ENCODE measurements at regions not wholly inside any gene's neighbourhood (a gene's known extent, or its start where the extent isn't known, plus 50 kb on each side); places are given as distances from the start of the nearest gene placed in this dataset.

GRCh38 chr2:122072666-122073065 is 317.2 kb downstream of the TSN start:
- H2BK12ac ChIP-seq (ENCODE audit: low read depth, low read length) = no peak overlapping the region
- H3K56ac ChIP-seq (replicated peaks; ENCODE audit: insufficient read length, low read depth, low read length) = no peak overlapping the region
- H3K4me1 ChIP-seq (replicated peaks in 1 of 4; ENCODE audit: control insufficient read depth in 3 of 4, insufficient read depth in 4 of 4, low read length in 3 of 4) = no peaks in the 10 kb centered on the region
- no peak overlapping the region for H3K4ac ChIP-seq (replicated peaks; ENCODE audit: insufficient read length, low read depth, low read length)
- H4K20me1 ChIP-seq (replicated peaks in 1 of 2; ENCODE audit: control insufficient read depth in 1 of 2, insufficient read depth in 2 of 2, low read length in 2 of 2) = no peaks in the 10 kb centered on the region
- WGBS, 2 experiments (ENCODE audit: extremely low coverage in 1 of 2, insufficient coverage in 1 of 2, insufficient read length in 1 of 2, insufficient replicate concordance in 2 of 2, low coverage in 1 of 2, low lambda C conversion rate in 2 of 2, missing lambda C conversion rate in 1 of 2) = 93% methylated on average over 4 of the region's 4 CpGs; no CpG with 5 or more reads in 1 of the 2 experiments
- H2BK20ac ChIP-seq (ENCODE audit: low read length) = no peak overlapping the region
- ChIA-PET POLR2A (ENCODE audit: partially characterized antibody) (no interaction called here), CTCF (ENCODE audit: partially characterized antibody) (no interaction called here)
- no peaks in the 10 kb centered on the region for H3K36me3 ChIP-seq (ENCODE audit: control insufficient read depth in 2 of 4, insufficient read depth in 4 of 4, low read length in 3 of 4)
- H3K23ac ChIP-seq (ENCODE audit: insufficient read length) = no peak overlapping the region
- H3K4me3 ChIP-seq (ENCODE audit: extremely low read depth in 1 of 4, insufficient read depth in 2 of 4, low read depth in 3 of 4, low read length in 4 of 4) = no peak overlapping the region
- no peaks in the 10 kb centered on the region for H3K9me3 ChIP-seq (ENCODE audit: insufficient read depth in 2 of 2, low read depth in 1 of 2, low read length in 1 of 2)
- H4K91ac ChIP-seq (replicated peaks; ENCODE audit: insufficient read length, low read length) = no peak overlapping the region
- FAIRE-seq (no peak), DNase-seq (ENCODE audit: low read depth in 1 of 2, low spot score in 2 of 2) (no peak)
- no peak overlapping the region for H3K9ac ChIP-seq (replicated peaks in 1 of 4; ENCODE audit: extremely low read depth in 1 of 4, low read depth in 3 of 4, low read length in 3 of 4)
- no peaks in the 10 kb centered on the region for H3K23me2 ChIP-seq (ENCODE audit: low read depth, low read length)
- H2BK120ac ChIP-seq (replicated peaks; ENCODE audit: low read depth, low read length) = no peak overlapping the region
- H2AK5ac ChIP-seq (ENCODE audit: low read depth, low read length) = no peak overlapping the region
- TF ChIP-seq BACH1 (IDR thresholded peaks at IDR 0.05; ENCODE audit: low read length) = no peak
- TF ChIP-seq MAX (IDR thresholded peaks at IDR 0.05) = no peak
- TF ChIP-seq, protein P1, sequence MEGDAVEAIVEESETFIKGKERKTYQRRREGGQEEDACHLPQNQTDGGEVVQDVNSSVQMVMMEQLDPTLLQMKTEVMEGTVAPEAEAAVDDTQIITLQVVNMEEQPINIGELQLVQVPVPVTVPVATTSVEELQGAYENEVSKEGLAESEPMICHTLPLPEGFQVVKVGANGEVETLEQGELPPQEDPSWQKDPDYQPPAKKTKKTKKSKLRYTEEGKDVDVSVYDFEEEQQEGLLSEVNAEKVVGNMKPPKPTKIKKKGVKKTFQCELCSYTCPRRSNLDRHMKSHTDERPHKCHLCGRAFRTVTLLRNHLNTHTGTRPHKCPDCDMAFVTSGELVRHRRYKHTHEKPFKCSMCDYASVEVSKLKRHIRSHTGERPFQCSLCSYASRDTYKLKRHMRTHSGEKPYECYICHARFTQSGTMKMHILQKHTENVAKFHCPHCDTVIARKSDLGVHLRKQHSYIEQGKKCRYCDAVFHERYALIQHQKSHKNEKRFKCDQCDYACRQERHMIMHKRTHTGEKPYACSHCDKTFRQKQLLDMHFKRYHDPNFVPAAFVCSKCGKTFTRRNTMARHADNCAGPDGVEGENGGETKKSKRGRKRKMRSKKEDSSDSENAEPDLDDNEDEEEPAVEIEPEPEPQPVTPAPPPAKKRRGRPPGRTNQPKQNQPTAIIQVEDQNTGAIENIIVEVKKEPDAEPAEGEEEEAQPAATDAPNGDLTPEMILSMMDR (IDR thresholded peaks at IDR 0.05; ENCODE audit: control extremely low read depth in 1 of 3, insufficient read depth in 1 of 3, low read depth in 1 of 3, low read length in 3 of 3) = no peak
- TF ChIP-seq E2F6 (IDR thresholded peaks at IDR 0.05) = no peak
- TF ChIP-seq SP2 (IDR thresholded peaks at IDR 0.05; ENCODE audit: low read length) = no peak
- TF ChIP-seq NRF1 (IDR thresholded peaks at IDR 0.05; ENCODE audit: low read depth, low read length) = no peak
- no peak overlapping the region for H2BK5ac ChIP-seq (ENCODE audit: low read depth, low read length)
- H3K4me2 ChIP-seq (ENCODE audit: insufficient read depth in 1 of 2, low read depth in 2 of 2, low read length in 2 of 2) = no peak overlapping the region
- no peak overlapping the region for H2BK15ac ChIP-seq (ENCODE audit: low read length)
- no peak overlapping the region for H2AFZ ChIP-seq (ENCODE audit: low read length)
- H3K27me3 ChIP-seq (replicated peaks in 1 of 4; ENCODE audit: control insufficient read depth in 3 of 4, extremely low read depth in 1 of 4, insufficient read depth in 3 of 4, low read length in 3 of 4) = no peaks in the 10 kb centered on the region
- no peak overlapping the region for H4K8ac ChIP-seq (ENCODE audit: extremely low read depth, insufficient read depth, low read length)
- no peak overlapping the region for H3K18ac ChIP-seq (ENCODE audit: extremely low read depth, low read length)
- no peak overlapping the region for H3K27ac ChIP-seq (ENCODE audit: low read depth, low read length)
- no peak overlapping the region for H3K14ac ChIP-seq (ENCODE audit: insufficient read length)
- H3K79me2 ChIP-seq (ENCODE audit: control insufficient read depth in 1 of 2, insufficient read depth in 2 of 2, low read length in 2 of 2) = no peaks in the 10 kb centered on the region
- no peaks in the 10 kb centered on the region; the same call in 1 of the 2 replicates for H3K79me1 ChIP-seq (ENCODE audit: low read depth, low read length)
- H4K5ac ChIP-seq (ENCODE audit: insufficient read length, low read depth, low read length) = no peak overlapping the region
